HL-60/S4 treated with retinoic acid at 250 ng/mL for 4 days and 3 days (cell line): ENCODE measurements at regions not wholly inside any gene's neighbourhood (a gene's known extent, or its start where the extent isn't known, plus 50 kb on each side); places are given as distances from the start of the nearest gene placed in this dataset.
"Not testable (repeated sequence)": the region's sequence is repeated elsewhere in the genome, so short reads cannot be mapped to it uniquely, and the experiment has no call there.

Source experiments
- in situ Hi-C: fragments of 300-500 bp; cut with MboI; formaldehyde crosslinking; loops from 2 replicates; pipeline ENCODE4 v1.7.0; 2022; ENCODE audit warnings: low sequenced_read_pairs

DNA sequence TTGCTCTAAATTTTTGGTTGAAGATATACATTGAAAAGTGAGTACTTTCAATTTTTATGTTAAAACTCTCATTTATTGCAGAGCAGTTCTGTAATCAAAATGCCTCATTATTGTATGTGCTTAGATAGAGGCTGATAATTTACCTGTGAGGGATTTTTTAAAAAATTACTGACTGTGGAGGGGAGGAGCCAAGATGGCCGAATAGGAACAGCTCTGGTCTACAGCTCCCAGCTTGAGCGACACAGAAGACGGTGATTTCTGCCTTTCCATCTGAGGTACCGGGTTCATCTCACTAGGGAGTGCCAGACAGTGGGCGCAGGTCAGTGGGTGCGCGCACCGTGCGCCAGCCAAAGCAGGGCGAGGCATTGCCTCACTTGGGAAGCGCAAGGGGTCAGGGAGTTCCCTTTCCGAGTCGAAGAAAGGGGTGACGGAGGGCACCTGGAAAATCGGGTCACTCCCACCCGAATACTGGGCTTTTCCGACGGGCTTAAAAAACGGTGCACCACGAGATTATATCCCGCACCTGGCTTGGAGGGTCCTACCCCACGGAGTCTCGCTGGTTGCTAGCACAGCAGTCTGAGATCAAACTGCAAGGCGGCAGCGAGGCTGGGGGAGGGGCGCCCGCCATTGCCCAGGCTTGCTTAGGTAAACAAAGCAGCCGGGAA is 89.4 kb downstream of the DDX11 start:
- in situ Hi-C loops: not testable (repeated sequence)

DNA sequence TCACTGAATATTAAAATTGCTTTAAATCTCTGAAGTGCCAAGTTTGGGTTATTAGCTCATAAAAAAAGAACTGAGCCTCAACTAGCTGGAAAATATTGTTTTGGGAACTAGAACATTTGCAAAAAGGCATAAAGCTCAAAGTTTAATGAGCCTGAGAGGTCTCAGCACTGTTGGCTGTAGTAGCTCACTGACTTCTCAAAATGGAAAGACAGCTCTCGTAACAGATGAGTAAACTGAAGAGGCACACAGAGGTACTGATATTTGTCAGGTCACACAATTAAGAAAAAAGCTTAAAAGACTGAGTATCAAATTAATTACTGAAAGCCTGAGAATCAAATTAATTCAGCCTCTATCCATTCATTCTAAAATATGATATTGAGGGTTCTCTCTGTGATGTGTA is 100.6 kb downstream of the DDX11 start:
- in situ Hi-C loops: not testable (repeated sequence)

DNA sequence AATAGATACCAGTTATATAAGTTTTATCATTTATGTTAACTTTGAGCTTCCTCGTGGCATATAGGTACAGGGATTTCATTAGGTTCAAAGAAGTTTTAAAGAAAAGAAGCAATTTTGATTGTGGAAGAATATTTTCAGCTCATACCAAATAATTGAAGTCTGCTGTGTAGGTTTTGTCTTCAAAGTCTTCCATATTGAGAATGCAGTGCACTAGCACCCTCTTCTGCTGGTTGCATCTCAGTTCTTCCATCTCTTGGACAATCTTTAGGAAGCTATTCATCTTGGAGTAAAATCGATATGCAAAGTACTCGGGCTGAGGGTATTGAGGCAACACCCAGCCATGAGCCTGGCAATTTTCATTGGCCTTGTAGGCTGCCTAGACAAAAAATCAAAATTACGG is 103.9 kb downstream of the DDX11 start:
- in situ Hi-C loops: not testable (repeated sequence)

DNA sequence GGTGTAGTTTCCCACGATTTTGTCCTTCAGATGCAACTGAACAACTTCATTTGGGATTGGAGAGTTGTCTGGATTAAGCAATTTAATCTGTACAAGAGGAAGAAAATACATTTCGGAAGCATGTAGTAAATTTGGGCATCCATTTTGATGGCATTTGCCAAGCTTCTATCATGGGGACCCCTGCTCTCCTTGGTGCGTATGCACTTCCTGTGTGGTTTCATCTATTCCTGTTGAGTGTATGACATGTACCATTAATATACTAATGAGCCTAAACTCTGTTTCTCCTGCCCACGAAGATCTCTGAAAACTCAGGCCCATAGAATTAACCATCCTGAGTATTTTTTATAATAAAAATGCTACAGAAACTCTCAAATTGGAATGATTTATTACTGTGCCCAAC is 105.2 kb downstream of the DDX11 start:
- in situ Hi-C loops: not testable (repeated sequence)

DNA sequence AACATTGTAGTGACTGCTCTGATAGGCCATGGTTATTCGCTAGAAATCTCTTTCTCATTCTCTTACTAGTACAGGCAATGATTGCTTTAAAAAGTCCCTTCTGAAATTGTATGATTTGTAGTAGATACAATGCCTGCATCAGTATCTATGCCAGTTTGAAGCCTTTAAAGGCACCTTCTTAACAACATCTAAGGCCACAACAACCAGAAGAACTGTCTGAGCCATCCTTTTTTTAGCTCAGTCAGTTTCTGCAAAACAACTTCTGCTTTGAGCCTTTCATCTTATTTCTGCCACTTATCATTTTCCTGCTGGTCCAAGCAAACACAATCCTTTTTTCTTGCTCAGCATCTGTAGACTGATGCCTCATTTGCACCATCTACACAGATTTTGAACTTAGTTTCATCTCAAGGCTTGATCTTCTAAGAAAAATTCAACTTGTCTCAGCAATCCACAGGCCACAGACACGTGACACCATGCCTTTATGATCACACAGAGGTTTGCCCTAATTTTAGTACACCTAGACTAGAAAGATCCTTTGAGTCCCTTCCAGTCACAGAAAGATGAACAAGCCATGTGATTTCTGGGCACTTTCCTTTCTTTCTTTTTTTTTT is 106.1 kb downstream of the DDX11 start:
- in situ Hi-C loops: not testable (repeated sequence)

DNA sequence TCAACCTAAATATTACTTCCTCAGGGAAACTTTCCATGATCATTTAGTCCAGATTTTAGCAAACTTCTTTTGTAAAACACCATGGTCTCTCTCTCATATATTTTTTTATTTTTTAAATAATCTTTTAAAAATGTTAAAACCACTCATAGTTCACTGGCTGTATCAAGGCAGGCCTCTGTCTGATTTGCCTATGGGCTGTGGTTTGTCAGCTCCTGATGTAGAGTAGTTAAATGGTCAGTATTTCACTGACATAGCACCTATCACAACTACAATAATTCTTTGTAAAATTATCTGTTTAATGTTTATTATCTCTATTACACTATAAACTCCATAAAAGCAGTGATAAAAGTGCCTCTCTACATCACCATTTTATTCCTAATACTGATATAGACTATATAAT is 108.9 kb downstream of the DDX11 start:
- in situ Hi-C loops: not testable (repeated sequence)

DNA sequence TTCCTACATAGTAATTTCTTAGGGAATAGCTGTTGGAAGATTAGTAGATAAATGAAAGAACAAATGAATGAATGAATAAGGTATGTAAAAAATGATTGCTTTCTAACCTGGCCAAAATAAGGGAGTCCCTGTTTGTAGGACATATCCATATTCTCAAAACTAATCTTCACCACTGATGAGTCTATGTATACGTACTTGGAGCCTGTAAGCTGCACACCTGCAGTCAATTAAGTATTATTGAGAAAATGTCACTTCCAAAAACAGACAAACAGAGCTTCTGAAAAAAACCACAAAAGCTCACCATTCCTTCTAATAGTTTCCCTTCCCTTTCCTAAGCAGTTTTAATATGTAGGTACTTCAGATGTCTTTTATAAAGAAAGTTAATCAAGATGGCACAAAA is 109.4 kb downstream of the DDX11 start:
- in situ Hi-C loops: not testable (repeated sequence)

DNA sequence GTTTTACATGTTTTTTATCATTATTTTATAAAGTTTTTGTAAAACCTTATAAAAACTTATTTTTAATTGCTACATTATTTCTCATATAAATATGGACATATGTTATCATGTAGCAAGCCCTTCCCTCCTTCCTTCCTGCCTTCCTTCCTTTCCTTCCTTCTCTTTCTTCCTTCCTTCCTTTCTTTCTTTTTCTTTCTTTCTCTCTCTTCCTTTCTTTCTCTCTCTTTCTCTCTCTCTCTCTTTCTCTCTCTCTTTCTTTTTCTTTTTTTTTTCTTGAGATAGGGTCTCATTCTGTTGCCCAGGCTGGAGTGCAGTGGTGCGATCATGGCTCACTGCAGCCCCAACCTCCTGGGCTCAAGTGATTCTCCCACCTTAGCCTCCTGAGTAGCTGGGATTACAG is 110.2 kb downstream of the DDX11 start:
- in situ Hi-C loops: not testable (repeated sequence)

DNA sequence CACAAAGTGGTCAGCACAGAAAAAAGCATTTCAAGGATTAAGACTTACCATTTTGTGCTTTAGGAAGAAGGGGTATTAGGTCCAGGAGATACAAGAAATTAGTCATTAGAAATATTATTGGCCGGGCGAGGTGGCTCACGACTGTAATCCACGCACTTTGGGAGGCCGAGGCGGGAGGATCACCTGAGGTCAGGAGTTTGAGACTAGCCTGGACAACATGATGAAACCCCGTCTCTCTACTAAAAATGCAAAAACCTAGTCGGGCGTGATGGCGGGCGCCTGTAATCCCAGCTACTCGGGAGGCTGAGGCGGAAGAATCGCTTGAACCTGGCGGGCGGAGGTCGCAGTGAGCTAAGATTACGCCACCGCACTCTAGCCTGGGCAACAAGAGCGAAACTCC is 111.0 kb downstream of the DDX11 start:
- in situ Hi-C loops: not testable (repeated sequence)

DNA sequence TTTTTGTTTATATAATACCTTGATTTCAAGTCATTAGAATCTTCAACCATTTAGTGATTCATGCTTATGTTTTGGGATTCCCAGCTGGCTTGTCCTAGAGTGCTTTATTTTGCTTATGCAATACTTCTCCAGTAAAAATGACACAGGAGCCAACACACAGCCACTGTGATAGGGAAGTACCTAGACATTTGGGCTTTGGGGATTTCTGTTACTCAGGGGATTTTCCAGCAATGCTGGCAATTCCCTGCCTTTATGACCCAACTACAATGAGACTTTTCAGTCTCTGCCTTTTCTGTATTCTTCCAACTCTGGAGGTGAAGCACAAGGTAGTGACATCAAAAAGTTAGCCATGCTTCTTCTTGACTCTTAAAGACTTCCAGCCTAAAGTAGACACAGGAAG is 119.0 kb downstream of the DDX11 start:
- in situ Hi-C loops: not testable (repeated sequence)

DNA sequence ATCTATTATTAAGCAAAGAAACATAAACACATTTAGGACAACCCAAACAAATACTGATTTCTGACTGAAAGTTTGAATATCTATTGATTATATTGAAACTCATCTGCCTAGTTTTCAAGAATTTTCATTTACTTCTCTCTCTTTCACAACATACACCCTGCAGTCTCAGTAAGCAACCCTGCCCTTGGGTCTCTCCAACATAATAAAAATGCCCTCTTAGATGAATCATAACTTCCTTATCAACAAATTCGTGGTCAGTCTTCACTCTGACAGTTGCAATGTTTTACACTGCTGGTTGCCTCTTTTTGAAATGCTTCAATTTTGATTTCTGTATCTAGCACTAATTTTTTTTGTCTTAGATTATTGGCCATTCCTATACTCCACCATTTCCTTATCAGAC is 122.0 kb downstream of the DDX11 start:
- in situ Hi-C loops: not testable (repeated sequence)

DNA sequence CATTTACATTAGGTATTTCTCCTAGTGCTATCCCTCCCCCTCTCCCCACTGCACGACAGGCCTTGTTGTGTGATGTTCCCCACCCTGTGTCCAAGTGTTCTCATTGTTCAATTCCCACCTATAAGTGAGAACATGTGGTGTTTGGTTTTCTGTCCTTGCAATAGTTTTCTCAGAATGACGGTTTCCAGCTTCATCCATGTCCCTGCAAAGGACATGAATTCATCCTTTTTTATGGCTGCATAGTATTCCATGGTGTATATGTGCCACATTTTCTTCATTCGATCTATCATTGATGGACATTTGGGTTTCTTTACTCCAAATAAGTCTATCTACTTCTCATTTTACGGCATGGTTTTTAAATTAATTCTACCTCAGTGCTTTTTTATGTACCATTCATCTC is 125.8 kb downstream of the DDX11 start:
- in situ Hi-C loops: not testable (repeated sequence)

DNA sequence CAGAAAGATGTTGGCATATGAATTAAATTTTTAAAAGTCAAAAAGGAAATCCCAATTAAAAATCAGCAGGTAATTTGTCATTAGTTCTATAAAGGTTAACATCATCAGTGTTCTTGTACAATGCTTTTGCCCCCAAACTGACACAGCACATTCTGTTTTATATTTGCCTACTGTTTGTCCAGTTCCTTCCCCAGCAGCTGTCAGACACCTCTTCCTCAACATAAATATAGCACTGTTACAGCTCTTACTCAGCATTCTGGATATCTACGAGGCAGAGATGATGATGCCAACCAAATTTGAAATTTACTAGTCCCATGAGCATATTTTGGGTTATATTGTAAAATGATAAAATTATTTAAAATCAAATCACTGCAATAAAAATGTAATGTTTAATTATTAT is 124.6 kb downstream of the SINHCAF start:
- in situ Hi-C loops: no loop called here

DNA sequence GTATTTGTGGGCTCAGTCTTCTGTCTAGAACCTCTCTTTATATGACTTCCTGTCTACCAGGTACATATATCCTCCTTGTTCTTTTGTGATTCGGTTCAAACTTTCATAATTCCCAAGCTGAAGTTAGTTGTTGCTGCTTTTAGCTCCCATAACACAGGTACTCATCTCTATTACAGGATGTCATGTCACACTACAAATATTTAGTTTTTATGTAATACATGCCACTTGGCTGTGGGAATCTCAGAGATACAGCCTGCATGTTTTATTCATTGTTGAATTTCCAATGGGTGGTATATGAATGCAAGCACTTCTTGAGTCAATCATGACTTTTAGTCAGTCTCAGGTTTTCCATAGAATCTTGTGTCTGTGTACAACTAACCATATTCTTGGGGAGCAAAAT is 122.7 kb downstream of the SINHCAF start:
- in situ Hi-C loops: no loop called here

DNA sequence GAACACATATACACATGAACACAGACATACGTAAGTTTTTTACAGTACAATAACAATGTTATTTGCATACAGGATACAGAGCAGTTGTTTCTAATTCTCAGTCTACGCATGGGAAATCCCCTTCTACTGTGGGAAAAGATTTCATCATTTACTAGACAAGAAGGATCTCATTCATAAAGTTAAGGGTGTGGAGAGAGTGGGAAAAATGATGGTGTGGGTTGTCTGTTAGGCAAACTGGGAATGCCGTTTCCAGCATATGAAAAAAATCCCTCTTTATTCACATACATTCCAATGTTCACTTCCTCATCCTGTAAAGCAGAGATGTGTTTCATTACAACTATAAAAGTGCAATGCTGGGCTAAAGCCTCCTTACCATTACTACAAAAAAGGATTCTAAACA is 120.9 kb downstream of the SINHCAF start:
- in situ Hi-C loops: no loop called here

DNA sequence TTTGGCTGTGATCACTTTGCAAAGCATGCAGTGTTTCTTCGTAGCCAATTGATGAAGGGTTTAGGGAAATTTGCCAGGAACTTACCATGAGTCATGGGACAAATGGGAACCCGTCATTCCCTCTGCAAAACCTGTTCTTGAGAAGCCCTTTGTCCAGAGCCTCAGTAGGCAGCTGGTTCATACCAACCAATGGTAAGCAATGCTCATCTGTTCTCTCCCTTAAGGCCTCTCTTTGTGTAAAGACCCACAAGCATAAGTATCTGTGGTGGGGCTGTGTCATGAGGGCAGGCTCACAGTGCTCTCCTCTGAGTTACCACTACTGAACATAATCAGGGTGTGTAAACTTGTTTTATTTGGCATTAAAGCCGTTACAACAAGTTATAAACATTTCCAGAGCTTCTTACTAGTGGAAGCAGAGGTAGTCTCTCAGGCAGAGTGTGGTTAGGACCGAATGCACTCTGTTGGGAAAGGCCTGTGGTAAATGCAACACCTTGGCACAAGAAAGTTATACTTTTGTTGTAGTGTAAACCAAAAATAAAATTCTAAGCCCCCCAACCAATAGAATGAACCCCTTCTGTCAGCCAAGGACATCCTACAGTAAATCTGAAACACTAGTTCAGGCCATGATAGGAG is 119.8 kb downstream of the SINHCAF start:
- in situ Hi-C loops: no loop called here

DNA sequence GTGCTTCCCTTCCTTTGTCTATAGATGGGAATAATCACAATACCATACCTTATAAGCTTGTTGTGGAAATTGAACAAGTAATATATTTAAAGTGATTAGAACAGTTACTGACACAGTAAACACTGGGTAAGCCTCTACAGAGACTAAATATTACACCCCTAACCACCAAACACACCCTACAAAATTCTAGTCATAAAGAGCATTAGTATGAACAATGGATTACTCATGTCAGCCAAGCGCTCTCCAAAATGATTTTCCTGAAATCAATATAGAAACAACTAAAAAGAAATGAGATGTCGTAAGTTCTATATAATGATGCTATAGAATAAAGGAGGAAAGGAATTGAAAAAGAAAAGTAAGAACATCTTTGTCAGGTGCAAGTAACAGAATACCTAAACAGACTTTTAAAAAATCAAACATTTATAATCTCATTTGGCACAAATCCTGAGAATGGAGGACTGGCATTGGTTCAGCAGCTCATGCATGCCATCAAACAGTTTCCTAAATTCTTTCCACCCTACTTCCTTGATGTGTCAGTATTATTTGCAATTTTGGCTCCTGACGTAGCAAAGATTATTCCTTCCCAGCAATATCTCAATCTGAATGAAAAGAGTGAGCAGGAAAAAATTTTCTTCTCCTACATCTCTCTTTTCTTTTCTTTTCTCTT is 118.0 kb downstream of the SINHCAF start:
- in situ Hi-C loops: no loop called here

DNA sequence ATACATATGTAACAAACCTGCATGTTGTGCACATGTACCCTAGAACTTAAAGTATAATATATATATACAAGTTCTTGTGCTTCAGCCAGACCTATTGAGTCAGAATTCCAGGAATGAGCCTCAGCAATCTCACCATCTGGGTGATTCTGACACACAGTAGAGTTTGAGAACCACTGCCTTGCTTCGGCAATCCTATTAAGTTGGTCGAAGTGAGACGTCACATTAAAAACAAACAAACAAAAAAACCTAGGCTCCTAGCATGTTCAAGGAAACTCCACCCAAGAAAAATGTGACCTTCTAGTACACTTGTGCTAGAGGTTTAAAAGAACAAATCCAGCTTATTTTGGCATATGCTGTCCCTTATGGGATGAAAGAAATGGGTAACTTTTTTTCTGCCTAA is 115.8 kb downstream of the SINHCAF start:
- in situ Hi-C loops: no loop called here

DNA sequence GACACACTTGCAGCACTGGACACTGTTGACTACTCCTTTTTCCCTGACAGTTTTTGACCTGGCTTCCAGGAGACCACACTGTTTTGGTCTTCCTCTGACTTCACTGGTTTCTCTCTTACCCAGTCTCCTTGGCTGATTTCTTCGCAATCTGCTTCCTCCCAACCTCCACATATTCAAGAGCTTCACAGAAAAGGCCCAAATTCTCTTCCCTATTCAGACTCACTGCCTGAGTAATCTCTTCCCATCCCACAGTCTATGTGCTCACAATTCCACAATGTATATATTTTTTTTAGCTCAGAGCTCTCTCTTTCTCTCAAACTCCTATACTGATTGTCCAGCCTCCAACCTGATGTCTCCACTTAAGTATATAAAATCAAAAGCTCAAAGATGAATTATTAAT is 115.4 kb downstream of the SINHCAF start:
- in situ Hi-C loops: no loop called here

DNA sequence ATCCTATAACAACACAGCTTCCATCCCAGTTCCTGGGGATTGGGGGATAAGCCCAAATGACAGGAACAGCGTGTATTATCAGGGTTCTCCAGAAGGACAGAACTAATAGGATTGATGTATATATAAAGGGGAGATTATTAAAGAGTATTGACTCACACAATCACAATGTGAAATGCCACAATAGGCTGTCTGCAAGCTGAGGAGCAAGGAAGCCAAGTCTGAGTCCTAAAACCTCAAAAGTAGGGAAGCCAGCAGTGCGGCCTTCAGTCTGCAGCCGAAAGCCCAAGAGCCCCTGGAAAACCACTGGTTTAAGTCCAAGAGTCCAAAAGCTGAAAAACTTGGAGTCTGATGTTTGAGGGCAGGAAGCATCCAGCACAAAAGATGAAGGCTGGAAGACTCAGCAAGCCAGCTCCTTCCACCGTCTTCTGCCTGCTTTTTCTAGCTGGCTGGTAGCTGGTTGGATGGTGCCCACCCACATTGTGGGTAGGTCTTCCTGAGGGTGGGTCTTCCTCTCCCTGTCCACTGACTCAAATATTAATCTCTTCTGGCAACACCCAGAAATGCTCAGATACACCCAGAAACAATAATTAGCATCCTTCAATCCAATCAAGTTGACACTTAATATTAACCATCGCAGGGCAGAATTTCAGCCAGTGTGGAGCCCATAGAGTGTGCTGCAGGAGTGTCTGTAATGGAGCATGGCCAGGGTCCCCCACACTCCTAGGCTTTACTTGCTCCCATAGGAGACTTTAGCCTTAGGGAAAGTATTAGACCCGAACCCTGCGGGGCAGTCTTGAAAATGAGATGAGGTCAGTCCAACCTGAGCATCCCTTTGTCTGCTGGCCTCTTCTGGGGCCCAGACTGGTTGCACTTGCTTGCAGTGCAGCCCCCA is 111.1 kb downstream of the SINHCAF start:
- in situ Hi-C loops: no loop called here
